ENCODE measurements at regions not wholly inside any gene's neighbourhood (a gene's known extent, or its start where the extent isn't known, plus 50 kb on each side); places are given as distances from the start of the nearest gene placed in this dataset.

DNA sequence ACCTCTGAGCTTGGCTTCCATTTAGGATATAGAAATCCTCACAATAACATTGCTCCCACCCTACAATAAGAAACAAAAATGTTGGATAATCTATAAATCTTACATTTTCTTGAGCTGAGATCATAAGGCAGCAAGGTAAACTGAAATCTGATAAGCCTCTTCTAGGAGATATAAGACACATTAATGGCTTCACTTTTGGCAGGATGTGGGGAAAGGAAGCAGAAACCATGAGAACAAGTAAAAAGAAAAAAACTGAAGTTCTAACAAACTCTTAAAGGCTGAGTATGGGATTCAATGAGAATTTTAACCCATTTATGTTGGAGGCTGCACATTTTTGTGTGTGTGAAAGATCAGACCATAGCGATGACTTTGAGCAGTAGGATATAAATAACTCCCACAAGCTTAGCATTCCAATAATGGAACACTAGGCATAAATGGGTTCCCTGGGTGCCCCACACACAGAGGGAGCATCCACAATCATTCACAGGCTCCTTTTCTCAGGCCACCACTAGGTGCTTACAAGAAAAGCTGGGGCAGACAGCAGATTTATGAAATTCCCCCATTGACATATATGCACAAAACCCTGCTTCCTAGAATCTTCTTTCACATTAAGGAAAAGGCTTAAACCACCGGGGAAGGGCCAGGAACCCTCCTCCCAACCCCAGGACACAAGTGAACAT lies 564.9 kb upstream of the MGMT start:
- TF ChIP-seq, protein P1, sequence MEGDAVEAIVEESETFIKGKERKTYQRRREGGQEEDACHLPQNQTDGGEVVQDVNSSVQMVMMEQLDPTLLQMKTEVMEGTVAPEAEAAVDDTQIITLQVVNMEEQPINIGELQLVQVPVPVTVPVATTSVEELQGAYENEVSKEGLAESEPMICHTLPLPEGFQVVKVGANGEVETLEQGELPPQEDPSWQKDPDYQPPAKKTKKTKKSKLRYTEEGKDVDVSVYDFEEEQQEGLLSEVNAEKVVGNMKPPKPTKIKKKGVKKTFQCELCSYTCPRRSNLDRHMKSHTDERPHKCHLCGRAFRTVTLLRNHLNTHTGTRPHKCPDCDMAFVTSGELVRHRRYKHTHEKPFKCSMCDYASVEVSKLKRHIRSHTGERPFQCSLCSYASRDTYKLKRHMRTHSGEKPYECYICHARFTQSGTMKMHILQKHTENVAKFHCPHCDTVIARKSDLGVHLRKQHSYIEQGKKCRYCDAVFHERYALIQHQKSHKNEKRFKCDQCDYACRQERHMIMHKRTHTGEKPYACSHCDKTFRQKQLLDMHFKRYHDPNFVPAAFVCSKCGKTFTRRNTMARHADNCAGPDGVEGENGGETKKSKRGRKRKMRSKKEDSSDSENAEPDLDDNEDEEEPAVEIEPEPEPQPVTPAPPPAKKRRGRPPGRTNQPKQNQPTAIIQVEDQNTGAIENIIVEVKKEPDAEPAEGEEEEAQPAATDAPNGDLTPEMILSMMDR (IDR thresholded peaks at IDR 0.05; ENCODE audit: low read depth, low read length) = no peak

DNA sequence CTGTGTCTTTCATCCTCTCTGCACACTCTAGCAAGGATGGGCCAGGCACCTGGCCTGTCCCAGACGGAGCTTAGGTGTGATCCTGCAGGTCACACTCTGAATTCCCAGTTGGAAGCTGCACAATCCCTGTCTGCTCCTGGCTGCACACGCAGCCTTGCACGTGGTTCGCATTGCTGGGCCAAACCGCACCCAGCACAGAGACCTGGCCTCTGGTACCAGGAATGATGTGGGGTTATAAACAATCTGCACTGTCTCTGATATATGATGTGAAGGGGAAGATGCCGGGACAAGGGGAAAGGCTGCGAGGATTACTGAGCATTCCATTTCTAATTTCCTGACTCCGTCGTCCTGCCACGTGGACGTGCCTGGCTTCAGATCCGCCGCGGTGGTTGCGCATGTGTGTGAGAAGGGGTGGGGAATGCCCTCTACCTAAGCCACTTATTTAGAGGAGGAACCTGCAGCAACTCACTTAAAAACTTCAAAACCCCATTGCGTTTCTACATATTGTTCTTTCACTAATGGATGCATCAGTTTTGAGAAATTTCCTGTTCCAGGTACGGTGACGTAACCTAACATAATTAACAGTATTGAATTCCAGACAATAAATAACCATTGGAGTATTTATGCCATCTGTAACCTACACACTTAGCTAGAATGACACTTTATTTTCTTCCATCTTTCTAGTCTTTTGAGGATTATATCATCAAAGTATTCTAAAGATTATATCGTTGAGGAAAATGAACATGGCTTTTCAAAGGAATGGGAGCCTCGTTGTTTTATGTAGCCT lies 559.7 kb upstream of the MGMT start:
- no peak for DNase-seq (ENCODE audit: extremely low read depth, low read depth)
- TF ChIP-seq, protein P1 (IDR thresholded peaks at IDR 0.05; ENCODE audit: low read depth, low read length) = no peak

More for the DNA sequence above, 564.9 kb upstream of the MGMT start:
- no peak for DNase-seq (ENCODE audit: extremely low read depth, low read depth)

DNA sequence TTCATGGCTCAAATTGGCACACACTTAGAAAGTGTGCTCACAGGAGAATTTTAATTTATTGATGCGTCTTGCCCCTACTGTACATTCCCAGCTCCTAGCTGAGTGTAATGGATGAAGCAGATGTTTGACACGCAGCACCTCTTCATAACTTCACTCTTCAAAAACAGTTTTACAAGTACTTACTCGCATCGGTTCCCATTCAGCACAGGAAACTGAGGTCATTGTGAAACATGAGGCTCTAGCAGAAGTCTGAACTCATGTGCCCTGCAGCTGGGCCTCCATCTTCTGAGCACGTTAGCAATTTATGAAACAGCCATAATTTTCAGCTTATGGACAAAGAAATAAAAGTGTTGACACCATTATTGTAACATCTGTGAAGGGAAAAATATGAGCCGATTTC lies 558.9 kb upstream of the MGMT start:
- no peak for DNase-seq (ENCODE audit: extremely low read depth, low read depth)
- TF ChIP-seq, protein P1 (IDR thresholded peaks at IDR 0.05; ENCODE audit: low read depth, low read length) = no peak

DNA sequence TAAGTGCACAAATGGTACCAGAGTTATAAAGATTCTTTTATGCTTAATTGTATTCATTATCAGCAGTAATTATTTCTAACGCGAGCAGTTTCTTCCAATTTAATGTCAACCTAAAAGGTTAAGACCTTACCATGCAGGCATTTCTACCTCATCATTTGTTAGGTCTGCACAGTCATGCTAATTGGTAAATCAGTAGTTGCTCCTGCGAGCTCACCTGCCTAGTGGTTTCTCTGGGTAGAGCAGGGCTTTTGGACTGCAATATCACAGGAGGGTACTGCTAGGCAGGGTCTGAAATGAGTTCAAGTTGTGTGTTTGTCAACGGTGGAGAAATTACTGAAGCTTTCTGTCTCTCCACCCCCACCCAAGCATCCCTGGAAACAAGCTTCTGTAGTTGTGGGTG lies 558.5 kb upstream of the MGMT start:
- no peak for DNase-seq (ENCODE audit: extremely low read depth, low read depth)

DNA sequence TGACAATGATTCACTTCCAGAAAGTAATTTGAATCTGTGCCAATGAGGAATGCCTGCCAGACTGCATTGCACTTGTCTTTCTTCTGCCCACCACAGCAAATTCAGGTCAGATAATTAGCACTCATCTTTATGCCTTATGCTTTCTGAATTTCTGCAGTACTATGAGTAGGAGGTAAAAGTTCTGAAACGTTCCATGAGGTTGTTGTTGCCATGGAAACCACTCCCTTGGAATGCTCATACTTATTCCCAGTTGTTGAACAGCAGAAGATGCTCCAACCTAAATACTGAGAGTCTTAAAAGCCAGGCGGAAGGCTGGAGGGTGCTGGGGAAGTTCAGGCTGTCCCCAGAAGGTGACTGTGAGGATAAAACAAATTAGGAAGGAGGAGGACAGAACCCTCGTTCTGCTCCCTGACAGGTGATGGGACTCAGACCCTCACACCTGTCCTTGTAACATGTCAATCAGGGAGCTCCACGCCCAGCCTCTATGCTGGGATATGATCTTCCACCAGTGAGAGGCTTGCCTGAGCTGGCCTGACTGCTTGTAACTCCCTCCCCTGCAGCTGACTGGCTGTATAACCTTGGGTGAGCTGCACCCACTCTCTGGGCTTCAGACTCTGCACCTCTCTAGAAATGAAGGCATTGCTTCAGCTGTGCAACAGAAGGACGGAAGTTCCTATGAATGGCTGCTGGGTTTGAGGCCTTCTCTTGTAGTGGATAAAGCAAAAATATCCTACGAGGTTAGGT lies 554.3 kb upstream of the MGMT start:
- TF ChIP-seq, protein P1 (IDR thresholded peaks at IDR 0.05; ENCODE audit: low read depth, low read length) = no peak

More for the DNA sequence above, 558.5 kb upstream of the MGMT start:
- TF ChIP-seq, protein P1 (IDR thresholded peaks at IDR 0.05; ENCODE audit: low read depth, low read length) = no peak

DNA sequence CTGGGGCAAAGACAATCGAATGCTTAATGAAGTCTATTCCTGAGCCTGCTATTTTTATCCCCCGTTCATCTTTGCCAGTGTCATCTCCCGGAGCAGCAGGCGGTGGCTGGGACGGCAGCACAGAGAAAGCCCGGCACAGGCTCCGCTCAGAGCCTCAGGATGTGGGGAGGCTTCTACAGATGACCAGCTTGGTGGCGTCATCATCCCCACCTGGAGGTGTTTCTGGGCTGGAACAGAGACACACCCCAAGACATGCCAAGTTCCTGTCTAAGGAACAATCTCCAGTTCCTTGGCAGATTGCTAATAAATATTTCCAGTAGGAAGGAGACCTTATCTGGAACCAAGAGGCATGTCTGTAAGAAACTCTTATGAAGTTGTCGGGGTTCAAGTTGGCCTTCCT lies 552.4 kb upstream of the MGMT start:
- no peak for DNase-seq (ENCODE audit: extremely low read depth, low read depth)
- TF ChIP-seq, protein P1 (IDR thresholded peaks at IDR 0.05; ENCODE audit: low read depth, low read length) = no peak

More for the DNA sequence above, 554.3 kb upstream of the MGMT start:
- DNase-seq (ENCODE audit: extremely low read depth, low read depth) = no peak
